GM12878 (cell line): ENCODE measurements at regions not wholly inside any gene's neighbourhood (a gene's known extent, or its start where the extent isn't known, plus 50 kb on each side); places are given as distances from the start of the nearest gene placed in this dataset.

ENCODE experiments used
- ATAC-seq: fragments of 200-7000 bp; cut with Tn5 transposase; 3 replicates; pipeline ENCODE4 v1.9.1; 2020; ENCODE audit warnings: mild to moderate bottlenecking, moderate library complexity
- BruUV-seq: library from RNA; stranded (reverse); fragments of 400-500 nt; replicated peaks from 2 replicates; lab custom pipeline; 2021; lab: Mats Ljungman, UMichigan
- CTCF ChIA-PET: fragments of 300-600 bp; sonication (Branson Sonifier 250); formaldehyde crosslinking; extraction: SDS; loops from one replicate; lab custom pipeline; 2021; ENCODE audit warnings: inconsistent platforms; lab: Yijun Ruan, JAX
- POLR2A ChIA-PET: fragments of 350-600 bp; formaldehyde crosslinking; extraction: SDS; loops from one replicate; lab custom pipeline; 2021; ENCODE audit warnings: inconsistent platforms; lab: Charles Lee
- RAD21 ChIA-PET: fragments of 300-600 bp; sonication (Branson Sonifier 250); formaldehyde crosslinking; loops from one replicate; lab custom pipeline; 2023; ENCODE audit warnings: antibody characterized with exemption; ENCODE audit not compliant: unreplicated experiment; lab: Charles Lee
- SMC1A ChIA-PET: fragments of 300-600 bp; sonication (Branson Sonifier 250); formaldehyde crosslinking; loops from one replicate; lab custom pipeline; 2023; ENCODE audit not compliant: unreplicated experiment, uncharacterized antibody; lab: Charles Lee
- DNase-seq: peaks from one replicate; pipeline ENCODE4 v3.0.0-alpha.2; 2011; ENCODE audit warnings: low read depth, low spot score
- FAIRE-seq: peaks from 3 replicates; lab custom pipeline; 2011; peaks lifted over from hg19 to GRCh38; lab: Jason Lieb, UNC
- H2AFZ ChIP-seq: 2 replicates; pipeline ENCODE4 v1.6.0; 2011; ENCODE audit warnings: low read depth, low read length, control low read depth; ENCODE audit not compliant: control insufficient read depth
- H3K27ac ChIP-seq: 2 replicates; pipeline ENCODE4 v1.5.1; 2011; ENCODE audit warnings: control low read depth; ENCODE audit not compliant: control insufficient read depth, insufficient read depth
- H3K27me3 ChIP-seq, 2 experiments: replicated peaks in 1 of 2; 2 replicates each; pipeline versions ENCODE4 v1.6.0 to v1.6.1; 2011; ENCODE audit warnings: low read length in 1 of 2; ENCODE audit not compliant: control insufficient read depth in 2 of 2, insufficient read depth in 2 of 2
- H3K36me3 ChIP-seq, 2 experiments: 2 replicates each; pipeline ENCODE4 v1.5.1; 2011; ENCODE audit warnings: low read length in 1 of 2; ENCODE audit not compliant: control insufficient read depth in 2 of 2, insufficient read depth in 2 of 2
- H3K4me1 ChIP-seq: 2 replicates; pipeline ENCODE4 v1.6.1; 2011; ENCODE audit warnings: mild to moderate bottlenecking, low read length, moderate library complexity, mixed read lengths; ENCODE audit not compliant: control insufficient read depth, insufficient read depth
- H3K4me2 ChIP-seq: 2 replicates; pipeline ENCODE4 v1.6.0; 2011; ENCODE audit warnings: control low read depth; ENCODE audit not compliant: control insufficient read depth, insufficient read depth
- H3K4me3 ChIP-seq: fragments of 200-600 bp; sonication (generic); 2 replicates; pipeline ENCODE4 v1.5.1; 2016
- H3K79me2 ChIP-seq: 2 replicates; pipeline ENCODE4 v1.6.0; 2011; ENCODE audit warnings: low read length; ENCODE audit not compliant: control insufficient read depth, insufficient read depth
- H3K9ac ChIP-seq: 2 replicates; pipeline ENCODE4 v1.8.0; 2011; ENCODE audit warnings: low read length, control low read depth, mixed read lengths; ENCODE audit not compliant: control insufficient read depth, insufficient read depth
- H3K9me3 ChIP-seq: replicated peaks from 3 replicates; pipeline ENCODE4 v1.5.1; 2011; ENCODE audit warnings: mild to moderate bottlenecking, low read length; ENCODE audit not compliant: control insufficient read depth, insufficient read depth
- H4K20me1 ChIP-seq: 2 replicates; pipeline ENCODE4 v1.6.0; 2011; ENCODE audit not compliant: control insufficient read depth, insufficient read depth
- BACH1 ChIP-seq: fragments of 450-650 bp; IDR thresholded peaks from 2 replicates; pipeline ENCODE4 v1.6.1; 2017; ENCODE audit warnings: mild to moderate bottlenecking, borderline replicate concordance
- BMI1 ChIP-seq: fragments of 450-650 bp; IDR thresholded peaks from 2 replicates; pipeline ENCODE4 v1.6.1; 2016; ENCODE audit warnings: mild to moderate bottlenecking, moderate library complexity, borderline replicate concordance
- GABPA ChIP-seq: IDR thresholded peaks from 2 replicates; pipeline ENCODE4 v1.6.1; 2014; ENCODE audit warnings: antibody characterized with exemption, low read depth, mild to moderate bottlenecking, inconsistent platforms
- MLLT1 ChIP-seq: fragments of 450-650 bp; IDR thresholded peaks from 2 replicates; pipeline ENCODE4 v1.6.1; 2016; ENCODE audit warnings: mild to moderate bottlenecking
- MYC ChIP-seq: IDR thresholded peaks from 2 replicates; pipeline ENCODE4 v1.6.1; 2011; ENCODE audit warnings: mild to moderate bottlenecking, low read length, moderate library complexity, inconsistent platforms; ENCODE audit not compliant: insufficient read depth, insufficient replicate concordance, insufficient read length, severe bottlenecking
- POLR2AphosphoS5 ChIP-seq: IDR thresholded peaks from 2 replicates; pipeline ENCODE4 v1.6.1; 2011; ENCODE audit warnings: mild to moderate bottlenecking, low read length, inconsistent platforms
- RAD21 ChIP-seq: IDR thresholded peaks from 2 replicates; pipeline ENCODE4 v1.6.1; 2011; ENCODE audit warnings: mild to moderate bottlenecking, low read depth, low read length, moderate library complexity; ENCODE audit not compliant: insufficient read depth
- RB1 ChIP-seq: fragments of 450-650 bp; formaldehyde crosslinking; IDR thresholded peaks from 2 replicates; pipeline ENCODE4 v1.6.1; 2017; ENCODE audit warnings: mild to moderate bottlenecking, borderline replicate concordance
- ZBTB40 ChIP-seq: fragments of 450-650 bp; IDR thresholded peaks from 2 replicates; pipeline ENCODE4 v1.6.1; 2016; ENCODE audit warnings: mild to moderate bottlenecking, moderate library complexity, borderline replicate concordance
- ZNF217 ChIP-seq: fragments of 450-650 bp; IDR thresholded peaks from 2 replicates; pipeline ENCODE4 v1.6.1; 2017; ENCODE audit warnings: antibody characterized with exemption, mild to moderate bottlenecking
- WGBS: methylation state at CpG from one replicate; pipeline ENCODE4 v1.1.6; 2016; ENCODE audit warnings: low lambda C conversion rate; ENCODE audit not compliant: insufficient replicate concordance, insufficient coverage; ENCODE audit errors: missing lambda C conversion rate; 5-methylcytosine and 5-hydroxymethylcytosine counted together
- in situ Hi-C: fragments of 300-500 bp; cut with MboI; formaldehyde crosslinking; loops from 9 replicates; pipeline ENCODE4 v1.14.3; 2018; ENCODE audit warnings: mixed read lengths
- intact Hi-C: fragments of 100-400 bp; cut with micrococcal nuclease; formaldehyde crosslinking; loops from one replicate; pipeline ENCODE4 v1.14.2; 2022; ENCODE audit not compliant: unreplicated experiment
- TF ChIP-seq, protein P1 (sequence below): fragments of 450-650 bp; IDR thresholded peaks from 2 replicates; pipeline ENCODE4 v1.6.1; 2017; ENCODE audit warnings: mild to moderate bottlenecking, low read depth, inconsistent platforms; ENCODE audit not compliant: poor library complexity, severe bottlenecking
- TF ChIP-seq, protein P2 (sequence below): fragments of 450-650 bp; IDR thresholded peaks from 2 replicates; pipeline ENCODE4 v1.6.1; 2017; ENCODE audit warnings: mild to moderate bottlenecking, moderate library complexity

- H3K36me3 ChIP-seq = no peaks in the 10 kb centered on the region
- H3K9ac ChIP-seq = no peak overlapping the region
- intact Hi-C loops (no loop called here), in situ Hi-C loops (no loop called here)
- H3K27me3 ChIP-seq = no peaks in the 10 kb centered on the region
- no peak overlapping the region for H3K27ac ChIP-seq
- WGBS = 62% methylated on average over 11 of the region's 11 CpGs
- ChIA-PET POLR2A (no interaction called here), CTCF (no interaction called here), RAD21 (no interaction called here), SMC1A (no interaction called here)
- BruUV-seq = no TSS peak
- DNase-seq = no peak
- H3K4me2 ChIP-seq = no peak overlapping the region
- H3K9me3 ChIP-seq = no peaks in the 10 kb centered on the region
- H4K20me1 ChIP-seq = no peaks in the 10 kb centered on the region
- H2AFZ ChIP-seq = no peak overlapping the region
- H3K79me2 ChIP-seq = no peaks in the 10 kb centered on the region
- H3K4me1 ChIP-seq = peaks cover 3% of the 10 kb centered on the region; the same call in 1 of the 2 replicates
- no peak for ATAC-seq
- FAIRE-seq = no peak
- H3K4me3 ChIP-seq = no peak overlapping the region
- TF ChIP-seq, protein P1, sequence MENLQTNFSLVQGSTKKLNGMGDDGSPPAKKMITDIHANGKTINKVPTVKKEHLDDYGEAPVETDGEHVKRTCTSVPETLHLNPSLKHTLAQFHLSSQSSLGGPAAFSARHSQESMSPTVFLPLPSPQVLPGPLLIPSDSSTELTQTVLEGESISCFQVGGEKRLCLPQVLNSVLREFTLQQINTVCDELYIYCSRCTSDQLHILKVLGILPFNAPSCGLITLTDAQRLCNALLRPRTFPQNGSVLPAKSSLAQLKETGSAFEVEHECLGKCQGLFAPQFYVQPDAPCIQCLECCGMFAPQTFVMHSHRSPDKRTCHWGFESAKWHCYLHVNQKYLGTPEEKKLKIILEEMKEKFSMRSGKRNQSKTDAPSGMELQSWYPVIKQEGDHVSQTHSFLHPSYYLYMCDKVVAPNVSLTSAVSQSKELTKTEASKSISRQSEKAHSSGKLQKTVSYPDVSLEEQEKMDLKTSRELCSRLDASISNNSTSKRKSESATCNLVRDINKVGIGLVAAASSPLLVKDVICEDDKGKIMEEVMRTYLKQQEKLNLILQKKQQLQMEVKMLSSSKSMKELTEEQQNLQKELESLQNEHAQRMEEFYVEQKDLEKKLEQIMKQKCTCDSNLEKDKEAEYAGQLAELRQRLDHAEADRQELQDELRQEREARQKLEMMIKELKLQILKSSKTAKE = no peak
- no peak for TF ChIP-seq RB1
- TF ChIP-seq BACH1 = no peak
- no peak for TF ChIP-seq POLR2AphosphoS5
- TF ChIP-seq GABPA = no peak
- no peak for TF ChIP-seq MLLT1
- no peak for TF ChIP-seq BMI1
- TF ChIP-seq, protein P2, sequence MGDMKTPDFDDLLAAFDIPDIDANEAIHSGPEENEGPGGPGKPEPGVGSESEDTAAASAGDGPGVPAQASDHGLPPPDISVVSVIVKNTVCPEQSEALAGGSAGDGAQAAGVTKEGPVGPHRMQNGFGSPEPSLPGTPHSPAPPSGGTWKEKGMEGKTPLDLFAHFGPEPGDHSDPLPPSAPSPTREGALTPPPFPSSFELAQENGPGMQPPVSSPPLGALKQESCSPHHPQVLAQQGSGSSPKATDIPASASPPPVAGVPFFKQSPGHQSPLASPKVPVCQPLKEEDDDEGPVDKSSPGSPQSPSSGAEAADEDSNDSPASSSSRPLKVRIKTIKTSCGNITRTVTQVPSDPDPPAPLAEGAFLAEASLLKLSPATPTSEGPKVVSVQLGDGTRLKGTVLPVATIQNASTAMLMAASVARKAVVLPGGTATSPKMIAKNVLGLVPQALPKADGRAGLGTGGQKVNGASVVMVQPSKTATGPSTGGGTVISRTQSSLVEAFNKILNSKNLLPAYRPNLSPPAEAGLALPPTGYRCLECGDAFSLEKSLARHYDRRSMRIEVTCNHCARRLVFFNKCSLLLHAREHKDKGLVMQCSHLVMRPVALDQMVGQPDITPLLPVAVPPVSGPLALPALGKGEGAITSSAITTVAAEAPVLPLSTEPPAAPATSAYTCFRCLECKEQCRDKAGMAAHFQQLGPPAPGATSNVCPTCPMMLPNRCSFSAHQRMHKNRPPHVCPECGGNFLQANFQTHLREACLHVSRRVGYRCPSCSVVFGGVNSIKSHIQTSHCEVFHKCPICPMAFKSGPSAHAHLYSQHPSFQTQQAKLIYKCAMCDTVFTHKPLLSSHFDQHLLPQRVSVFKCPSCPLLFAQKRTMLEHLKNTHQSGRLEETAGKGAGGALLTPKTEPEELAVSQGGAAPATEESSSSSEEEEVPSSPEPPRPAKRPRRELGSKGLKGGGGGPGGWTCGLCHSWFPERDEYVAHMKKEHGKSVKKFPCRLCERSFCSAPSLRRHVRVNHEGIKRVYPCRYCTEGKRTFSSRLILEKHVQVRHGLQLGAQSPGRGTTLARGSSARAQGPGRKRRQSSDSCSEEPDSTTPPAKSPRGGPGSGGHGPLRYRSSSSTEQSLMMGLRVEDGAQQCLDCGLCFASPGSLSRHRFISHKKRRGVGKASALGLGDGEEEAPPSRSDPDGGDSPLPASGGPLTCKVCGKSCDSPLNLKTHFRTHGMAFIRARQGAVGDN = no peak
- no peak for TF ChIP-seq RAD21
- no peak for TF ChIP-seq MYC
- TF ChIP-seq ZNF217 = no peak
- no peak for TF ChIP-seq ZBTB40
Measured at GRCh38 chr6:163985710-163986109, 571.2 kb downstream of the QKI start.
